ENCODE measurements at regions not wholly inside any gene's neighbourhood (a gene's known extent, or its start where the extent isn't known, plus 50 kb on each side); places are given as distances from the start of the nearest gene placed in this dataset.

GRCh38 chr15:87746333-87746732, 510.2 kb downstream of the NTRK3 start:
- Histone ChIP-seq H4K5ac (ENCODE audit: low read depth, low read length) (no peak overlapping the region), H3K27me3 (ENCODE audit: control insufficient read depth, insufficient read depth, low read length) (no peaks in the 10 kb centered on the region), H3K56ac (ENCODE audit: extremely low read depth, insufficient read depth, low read length) (no peak overlapping the region), H2BK20ac (ENCODE audit: low read depth, low read length) (no peak overlapping the region), H2AK9ac (replicated peaks; ENCODE audit: low read depth, low read length, poor library complexity) (no peak overlapping the region), H2AK5ac (ENCODE audit: low read depth, low read length) (no peak overlapping the region), H3K36me3 (ENCODE audit: control insufficient read depth, insufficient read depth, low read length) (no peaks in the 10 kb centered on the region), H3K23ac (ENCODE audit: low read depth, low read length) (no peak overlapping the region), H3K14ac (replicated peaks; ENCODE audit: low read depth, low read length) (no peak overlapping the region), H3K18ac (ENCODE audit: low read depth, low read length) (no peak overlapping the region), H4K91ac (ENCODE audit: insufficient read depth, low read depth, low read length) (no peak overlapping the region), H3K4me2 (ENCODE audit: low read depth, low read length) (no peak overlapping the region), H3K9ac (ENCODE audit: low read depth, low read length) (no peak overlapping the region), H3K9me3 (ENCODE audit: control insufficient read depth, insufficient read depth, low read length) (no peaks in the 10 kb centered on the region), H4K8ac (ENCODE audit: low read depth in 2 of 2, low read length in 2 of 2) (no peak overlapping the region), H2BK15ac (ENCODE audit: low read depth, low read length) (no peak overlapping the region), H3K9me1 (ENCODE audit: insufficient read depth, low read length) (0 out of 2 replicates have a peak, but pooled peaks cover 2% of the 10 kb centered on the region), H2BK5ac (ENCODE audit: low read depth, low read length, poor library complexity, severe bottlenecking) (no peak overlapping the region), H4K20me1 (ENCODE audit: insufficient read depth, low read length) (no peaks in the 10 kb centered on the region), H2AFZ (replicated peaks; ENCODE audit: low read length, poor library complexity) (no peak overlapping the region), H3K4me3 (ENCODE audit: insufficient read depth, low read depth, low read length) (no peak overlapping the region), H3K4ac (ENCODE audit: low read depth, low read length) (no peak overlapping the region), H3K79me1 (ENCODE audit: low read depth in 1 of 2, low read length in 2 of 2) (no peaks in the 10 kb centered on the region), H2BK120ac (ENCODE audit: low read depth, low read length) (no peak overlapping the region), H3K27ac (ENCODE audit: insufficient read depth, low read length) (no peak overlapping the region), H3K4me1 (ENCODE audit: control insufficient read depth, insufficient read depth, low read length) (no peaks in the 10 kb centered on the region)
- ChIA-PET CTCF (no interaction called here), POLR2A (ENCODE audit: unreplicated experiment) (no interaction called here)
- TF ChIP-seq CEBPB (IDR thresholded peaks at IDR 0.05; ENCODE audit: low read depth, low read length): no peak
- no peak for TF ChIP-seq USF2 (IDR thresholded peaks at IDR 0.05; ENCODE audit: low read depth, low read length)
- no peak for TF ChIP-seq CTCF (conservative IDR thresholded peaks at IDR 0.05; ENCODE audit: low read depth, low read length)
- TF ChIP-seq NFE2L2 (IDR thresholded peaks at IDR 0.05; ENCODE audit: low read depth, low read length): no peak
- TF ChIP-seq FOS (IDR thresholded peaks at IDR 0.05; ENCODE audit: low read depth, low read length): no peak
- no peak for TF ChIP-seq CHD1 (IDR thresholded peaks at IDR 0.05; ENCODE audit: low read depth, low read length)
- no peak for TF ChIP-seq MAZ (IDR thresholded peaks at IDR 0.05; ENCODE audit: borderline replicate concordance, low read depth, low read length)
- no peak for TF ChIP-seq MAFK (IDR thresholded peaks at IDR 0.05; ENCODE audit: low read depth, low read length)
- TF ChIP-seq ELK1 (IDR thresholded peaks at IDR 0.05; ENCODE audit: borderline replicate concordance, low read depth, low read length): no peak
- no peak for TF ChIP-seq RAD21 (IDR thresholded peaks at IDR 0.05; ENCODE audit: low read length)
- no peak for TF ChIP-seq MXI1 (IDR thresholded peaks at IDR 0.05; ENCODE audit: borderline replicate concordance, low read depth, low read length)
- no peak for TF ChIP-seq SMC3 (IDR thresholded peaks at IDR 0.05; ENCODE audit: low read depth, low read length)
- no peak for TF ChIP-seq RFX5 (IDR thresholded peaks at IDR 0.05; ENCODE audit: low read depth, low read length)
- TF ChIP-seq RCOR1 (IDR thresholded peaks at IDR 0.05; ENCODE audit: insufficient replicate concordance, low read length): no peak
- TF ChIP-seq POLR2A (IDR thresholded peaks at IDR 0.05; ENCODE audit: low read depth, low read length): no peak
- TF ChIP-seq BHLHE40 (IDR thresholded peaks at IDR 0.05; ENCODE audit: low read depth, low read length): no peak
- BruUV-seq (replicated peaks): no TSS peak
- intact Hi-C loops (cut with micrococcal nuclease) (no loop called here), in situ Hi-C loops (cut with MboI; ENCODE audit: low sequenced_read_pairs) (no loop called here), dilution Hi-C loops (cut with HindIII; ENCODE audit: low sequenced_read_pairs, unreplicated experiment) (no loop called here)
- no peak for DNase-seq
- ATAC-seq (ENCODE audit: low read depth): no peak
